Neural cell (in vitro differentiated cells): ENCODE measurements at regions not wholly inside any gene's neighbourhood (a gene's known extent, or its start where the extent isn't known, plus 50 kb on each side); places are given as distances from the start of the nearest gene placed in this dataset.

Experiments used
- H2AFZ ChIP-seq: fragments of 200-600, 300-800 bp; sonication (generic), shearing (Covaris generic); 2 replicates; pipeline ENCODE4 v1.6.0; 2014; ENCODE audit warnings: low read depth, mild to moderate bottlenecking, antibody characterized with exemption, low read length, moderate library complexity
- H3F3A ChIP-seq: fragments of 200-600 bp; shearing (Covaris generic); 2 replicates; pipeline ENCODE4 v1.6.1; 2016; ENCODE audit warnings: mild to moderate bottlenecking, moderate library complexity, mixed read lengths, antibody characterized with exemption, low read length; ENCODE audit not compliant: insufficient read depth, poor library complexity, severe bottlenecking
- H3K27ac ChIP-seq: fragments of 200-600, 300-800 bp; sonication (generic), shearing (Covaris generic); 2 replicates; pipeline ENCODE4 v1.5.1; 2014; ENCODE audit warnings: mild to moderate bottlenecking, low read length, moderate library complexity
- H3K27me3 ChIP-seq: fragments of 300-800, 200-600 bp; sonication (generic), shearing (Covaris generic); 2 replicates; pipeline ENCODE4 v1.6.0; 2014; ENCODE audit warnings: mild to moderate bottlenecking, low read depth, low read length, moderate library complexity; ENCODE audit not compliant: insufficient read depth
- H3K36me3 ChIP-seq: fragments of 300-800, 200-600 bp; sonication (generic), shearing (Covaris generic); 2 replicates; pipeline ENCODE4 v1.5.1; 2014; ENCODE audit warnings: mild to moderate bottlenecking, antibody characterized with exemption, low read length, moderate library complexity; ENCODE audit not compliant: insufficient read depth
- H3K4me2 ChIP-seq: fragments of 300-800, 200-600 bp; sonication (generic), shearing (Covaris generic); 2 replicates; pipeline ENCODE4 v1.6.0; 2014; ENCODE audit warnings: mild to moderate bottlenecking, low read length
- H3K4me3 ChIP-seq: fragments of 300-800, 200-600 bp; sonication (generic), shearing (Covaris generic); 2 replicates; pipeline ENCODE4 v1.5.1; 2014; ENCODE audit warnings: mild to moderate bottlenecking, low read length, moderate library complexity
- H3K79me2 ChIP-seq: fragments of 200-600 bp; shearing (Covaris generic); replicated peaks from 2 replicates; pipeline ENCODE4 v1.6.0; 2014; ENCODE audit warnings: mild to moderate bottlenecking, low read length, moderate library complexity; ENCODE audit not compliant: insufficient read depth
- H3K9ac ChIP-seq: fragments of 300-800, 200-600 bp; sonication (generic), shearing (Covaris generic); 2 replicates; pipeline ENCODE4 v1.6.1; 2016; ENCODE audit warnings: mild to moderate bottlenecking, low read length, mixed read lengths
- H3K9me2 ChIP-seq: fragments of 200-600 bp; shearing (Covaris generic); 2 replicates; pipeline ENCODE4 v1.6.1; 2016; ENCODE audit warnings: mild to moderate bottlenecking, low read length, mixed read lengths; ENCODE audit not compliant: insufficient read depth
- H3K9me3 ChIP-seq: fragments of 200-600, 300-800 bp; sonication (generic), shearing (Covaris generic); 2 replicates; pipeline ENCODE4 v1.6.1; 2016; ENCODE audit warnings: mild to moderate bottlenecking, mixed run types, low read length, moderate library complexity, mixed read lengths
- H4K20me1 ChIP-seq: fragments of 200-600 bp; shearing (Covaris generic); 2 replicates; pipeline ENCODE4 v1.6.1; 2016; ENCODE audit warnings: mild to moderate bottlenecking, mixed run types; ENCODE audit not compliant: insufficient read depth
- CTCF ChIP-seq: fragments of 450-650 bp; IDR thresholded peaks from 2 replicates; pipeline ENCODE4 v1.5.1; 2014; ENCODE audit warnings: antibody characterized with exemption, mild to moderate bottlenecking, moderate library complexity; ENCODE audit not compliant: poor library complexity, severe bottlenecking
- EP300 ChIP-seq: fragments of 450-650 bp; conservative IDR thresholded peaks from 2 replicates; pipeline ENCODE4 v1.6.1; 2014; ENCODE audit warnings: antibody characterized with exemption, mild to moderate bottlenecking, moderate library complexity; ENCODE audit not compliant: poor library complexity, severe bottlenecking
- EZH2 ChIP-seq: fragments of 200-600, 300-800 bp; shearing (Covaris generic), sonication (generic); IDR thresholded peaks from 2 replicates; pipeline ENCODE4 v1.6.1; 2014; ENCODE audit warnings: antibody characterized with exemption, low read length, borderline replicate concordance, mild to moderate bottlenecking; ENCODE audit not compliant: insufficient read depth, poor library complexity, severe bottlenecking
- MXI1 ChIP-seq: fragments of 450-650 bp; conservative IDR thresholded peaks from 2 replicates; pipeline ENCODE4 v1.6.1; 2014; ENCODE audit warnings: antibody characterized with exemption, mild to moderate bottlenecking; ENCODE audit not compliant: poor library complexity, severe bottlenecking
- POLR2AphosphoS5 ChIP-seq: IDR thresholded peaks from 2 replicates; pipeline ENCODE4 v1.6.1; 2012
- RAD21 ChIP-seq: fragments of 450-650 bp; conservative IDR thresholded peaks from 2 replicates; pipeline ENCODE4 v1.6.1; 2014; ENCODE audit warnings: antibody characterized with exemption, mild to moderate bottlenecking, moderate library complexity
- REST ChIP-seq: IDR thresholded peaks from 2 replicates; pipeline ENCODE4 v1.6.1; 2012; ENCODE audit warnings: borderline replicate concordance
- SMC3 ChIP-seq: fragments of 450-650 bp; conservative IDR thresholded peaks from 2 replicates; pipeline ENCODE4 v1.6.1; 2014; ENCODE audit warnings: antibody characterized with exemption, mild to moderate bottlenecking, moderate library complexity; ENCODE audit not compliant: poor library complexity
- TAF1 ChIP-seq: IDR thresholded peaks from 2 replicates; pipeline ENCODE4 v1.6.1; 2012; ENCODE audit warnings: low read depth

GRCh38 chr4:187070740-187071139 is 347.1 kb upstream of the FAT1 start:
- Histone ChIP-seq H3K4me3 (no peak overlapping the region), H3K27me3 (no peaks in the 10 kb centered on the region), H3K36me3 (no peaks in the 10 kb centered on the region), H3F3A (no peaks in the 10 kb centered on the region), H4K20me1 (no peaks in the 10 kb centered on the region), H3K27ac (no peak overlapping the region), H2AFZ (no peak overlapping the region), H3K9ac (no peak overlapping the region), H3K9me3 (no peaks in the 10 kb centered on the region), H3K79me2 (no peaks in the 10 kb centered on the region), H3K4me2 (no peak overlapping the region), H3K9me2 (no peaks in the 10 kb centered on the region)
- TF ChIP-seq REST: no peak
- TF ChIP-seq RAD21: no peak
- no peak for TF ChIP-seq CTCF
- no peak for TF ChIP-seq TAF1
- TF ChIP-seq MXI1: no peak
- TF ChIP-seq POLR2AphosphoS5: no peak

GRCh38 chr4:187071946-187072600 is 348.4 kb upstream of the FAT1 start:
- no peak overlapping the region for H3K4me2 ChIP-seq
- no peaks in the 10 kb centered on the region for H3K9me2 ChIP-seq
- H3F3A ChIP-seq: no peaks in the 10 kb centered on the region
- no peaks in the 10 kb centered on the region for H3K27me3 ChIP-seq
- H3K36me3 ChIP-seq: no peaks in the 10 kb centered on the region
- no peaks in the 10 kb centered on the region for H3K9me3 ChIP-seq
- H2AFZ ChIP-seq: no peak overlapping the region
- TF ChIP-seq MXI1: no peak
- H3K4me3 ChIP-seq: no peak overlapping the region
- H3K27ac ChIP-seq: no peak overlapping the region
- H3K79me2 ChIP-seq: no peaks in the 10 kb centered on the region
- no peak overlapping the region for H3K9ac ChIP-seq
- no peaks in the 10 kb centered on the region for H4K20me1 ChIP-seq

- H3K36me3 ChIP-seq: no peaks in the 10 kb centered on the region
- H3K4me3 ChIP-seq: no peak overlapping the region
- H3K4me2 ChIP-seq: no peak overlapping the region
- no peaks in the 10 kb centered on the region for H4K20me1 ChIP-seq
- H3K9me2 ChIP-seq: no peaks in the 10 kb centered on the region
- no peaks in the 10 kb centered on the region for H3K79me2 ChIP-seq
- H3K9ac ChIP-seq: no peak overlapping the region
- H2AFZ ChIP-seq: no peak overlapping the region
- no peak overlapping the region for H3K27ac ChIP-seq
- H3F3A ChIP-seq: no peaks in the 10 kb centered on the region
- H3K9me3 ChIP-seq: no peaks in the 10 kb centered on the region
- TF ChIP-seq MXI1: no peak
- TF ChIP-seq EP300: no peak
- TF ChIP-seq REST: no peak
- no peak for TF ChIP-seq POLR2AphosphoS5
- TF ChIP-seq SMC3: no peak
- TF ChIP-seq TAF1: no peak
- no peak for TF ChIP-seq EZH2
- TF ChIP-seq RAD21: no peak
- no peak for TF ChIP-seq CTCF
- no peaks in the 10 kb centered on the region for H3K27me3 ChIP-seq
Observed at GRCh38 chr4:187073820-187074219, 350.2 kb upstream of the FAT1 start.
